C4-2B (cell line): ENCODE measurements at regions not wholly inside any gene's neighbourhood (a gene's known extent, or its start where the extent isn't known, plus 50 kb on each side); places are given as distances from the start of the nearest gene placed in this dataset.

ENCODE experiments used
- ZFX ChIP-seq: fragments of 450-650 bp; IDR thresholded peaks from 2 replicates; pipeline ENCODE4 v1.6.1; 2017
- TF ChIP-seq, protein P1 (sequence below): fragments of 450-650 bp; conservative IDR thresholded peaks from 2 replicates; pipeline ENCODE4 v1.5.1; 2017; ENCODE audit warnings: mild to moderate bottlenecking

DNA sequence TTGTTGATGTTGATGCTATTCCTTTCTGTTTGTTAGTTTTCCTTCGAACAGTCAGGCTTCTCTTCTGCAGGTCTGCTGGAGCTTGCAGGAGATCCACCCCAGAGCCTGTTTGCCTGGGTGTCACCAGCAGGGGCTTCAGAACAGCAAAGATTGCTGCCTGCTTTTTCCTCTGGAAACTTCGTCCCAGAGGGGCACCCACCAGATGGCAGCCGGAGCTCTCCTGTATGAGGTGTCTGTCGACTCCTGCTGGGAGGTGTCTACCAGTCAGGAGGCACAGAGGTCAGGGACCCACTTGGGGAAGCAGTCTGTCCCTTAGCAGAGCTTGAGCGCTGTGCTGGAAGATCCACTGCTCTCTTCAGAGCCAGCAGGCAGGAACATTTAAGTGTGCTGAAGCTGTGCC, 303.2 kb downstream of the ZIC1 start:
- TF ChIP-seq, protein P1, sequence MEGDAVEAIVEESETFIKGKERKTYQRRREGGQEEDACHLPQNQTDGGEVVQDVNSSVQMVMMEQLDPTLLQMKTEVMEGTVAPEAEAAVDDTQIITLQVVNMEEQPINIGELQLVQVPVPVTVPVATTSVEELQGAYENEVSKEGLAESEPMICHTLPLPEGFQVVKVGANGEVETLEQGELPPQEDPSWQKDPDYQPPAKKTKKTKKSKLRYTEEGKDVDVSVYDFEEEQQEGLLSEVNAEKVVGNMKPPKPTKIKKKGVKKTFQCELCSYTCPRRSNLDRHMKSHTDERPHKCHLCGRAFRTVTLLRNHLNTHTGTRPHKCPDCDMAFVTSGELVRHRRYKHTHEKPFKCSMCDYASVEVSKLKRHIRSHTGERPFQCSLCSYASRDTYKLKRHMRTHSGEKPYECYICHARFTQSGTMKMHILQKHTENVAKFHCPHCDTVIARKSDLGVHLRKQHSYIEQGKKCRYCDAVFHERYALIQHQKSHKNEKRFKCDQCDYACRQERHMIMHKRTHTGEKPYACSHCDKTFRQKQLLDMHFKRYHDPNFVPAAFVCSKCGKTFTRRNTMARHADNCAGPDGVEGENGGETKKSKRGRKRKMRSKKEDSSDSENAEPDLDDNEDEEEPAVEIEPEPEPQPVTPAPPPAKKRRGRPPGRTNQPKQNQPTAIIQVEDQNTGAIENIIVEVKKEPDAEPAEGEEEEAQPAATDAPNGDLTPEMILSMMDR: no peak
- no peak for TF ChIP-seq ZFX
